ENCODE measurements at regions not wholly inside any gene's neighbourhood (a gene's known extent, or its start where the extent isn't known, plus 50 kb on each side); places are given as distances from the start of the nearest gene placed in this dataset.
A peak's percentile ranks its signal among the peaks of the same experiment; 100 is the strongest.

DNA sequence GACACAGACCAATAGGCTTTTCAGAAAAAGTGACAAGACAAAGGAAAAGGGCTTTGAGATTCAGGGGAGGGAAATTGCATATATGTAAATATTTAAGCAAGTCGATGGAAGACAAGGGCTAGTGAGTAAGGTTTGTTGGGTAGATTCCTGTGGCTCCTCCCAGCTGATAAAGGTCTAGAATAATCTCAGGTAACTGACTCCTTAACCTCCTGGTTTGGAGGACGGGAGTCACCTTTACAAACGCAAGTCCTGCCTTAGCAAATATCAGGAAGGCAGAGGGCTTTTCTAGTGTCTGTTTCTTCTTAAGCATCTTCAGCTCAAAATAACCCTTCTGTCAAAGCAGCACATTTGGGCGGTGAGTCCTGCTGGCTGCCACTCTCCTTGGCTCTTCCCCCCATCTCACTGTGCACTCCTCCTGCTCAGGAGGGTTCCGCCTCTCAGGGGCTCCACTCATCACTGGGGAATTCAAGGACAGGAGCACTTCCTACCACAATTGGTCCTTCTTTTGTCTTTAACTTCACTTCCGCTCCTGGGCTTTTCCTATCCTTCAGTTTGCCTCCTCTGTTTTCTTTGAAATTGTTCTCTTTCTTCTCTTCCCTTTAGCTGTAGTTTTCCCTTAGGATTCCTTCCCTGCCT is 496.3 kb upstream of the KLF6 start:
- Mint-ChIP-seq H3K4me3 (ENCODE audit: low read depth, unreplicated experiment) (peak overlapping the region; percentile 8), H3K36me3 (ENCODE audit: insufficient read depth, unreplicated experiment) (peaks cover 5% of the 10 kb centered on the region), H3K4me1 (ENCODE audit: low read depth, unreplicated experiment) (peaks cover 39% of the 10 kb centered on the region), H3K9me3 (ENCODE audit: low read depth, unreplicated experiment) (no peaks in the 10 kb centered on the region), H3K27me3 (ENCODE audit: unreplicated experiment) (no peaks in the 10 kb centered on the region), H3K27ac (ENCODE audit: unreplicated experiment) (peak overlapping the region; percentile 75)
- intact Hi-C loops (cut with micrococcal nuclease; ENCODE audit: unreplicated experiment), result loop anchor here (5.0 to 10.0 kb wide), 2 partner anchors 71 to 483 kb away; no protein-coding TSS in a partner anchor
- BruUV-seq (replicated peaks), result no TSS peak
- TF ChIP-seq, protein P1, sequence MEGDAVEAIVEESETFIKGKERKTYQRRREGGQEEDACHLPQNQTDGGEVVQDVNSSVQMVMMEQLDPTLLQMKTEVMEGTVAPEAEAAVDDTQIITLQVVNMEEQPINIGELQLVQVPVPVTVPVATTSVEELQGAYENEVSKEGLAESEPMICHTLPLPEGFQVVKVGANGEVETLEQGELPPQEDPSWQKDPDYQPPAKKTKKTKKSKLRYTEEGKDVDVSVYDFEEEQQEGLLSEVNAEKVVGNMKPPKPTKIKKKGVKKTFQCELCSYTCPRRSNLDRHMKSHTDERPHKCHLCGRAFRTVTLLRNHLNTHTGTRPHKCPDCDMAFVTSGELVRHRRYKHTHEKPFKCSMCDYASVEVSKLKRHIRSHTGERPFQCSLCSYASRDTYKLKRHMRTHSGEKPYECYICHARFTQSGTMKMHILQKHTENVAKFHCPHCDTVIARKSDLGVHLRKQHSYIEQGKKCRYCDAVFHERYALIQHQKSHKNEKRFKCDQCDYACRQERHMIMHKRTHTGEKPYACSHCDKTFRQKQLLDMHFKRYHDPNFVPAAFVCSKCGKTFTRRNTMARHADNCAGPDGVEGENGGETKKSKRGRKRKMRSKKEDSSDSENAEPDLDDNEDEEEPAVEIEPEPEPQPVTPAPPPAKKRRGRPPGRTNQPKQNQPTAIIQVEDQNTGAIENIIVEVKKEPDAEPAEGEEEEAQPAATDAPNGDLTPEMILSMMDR (IDR thresholded peaks at IDR 0.05; ENCODE audit: unreplicated experiment), result no peak
- DNase-seq, result no peak
- CTCF ChIA-PET, result no interaction called here

DNA sequence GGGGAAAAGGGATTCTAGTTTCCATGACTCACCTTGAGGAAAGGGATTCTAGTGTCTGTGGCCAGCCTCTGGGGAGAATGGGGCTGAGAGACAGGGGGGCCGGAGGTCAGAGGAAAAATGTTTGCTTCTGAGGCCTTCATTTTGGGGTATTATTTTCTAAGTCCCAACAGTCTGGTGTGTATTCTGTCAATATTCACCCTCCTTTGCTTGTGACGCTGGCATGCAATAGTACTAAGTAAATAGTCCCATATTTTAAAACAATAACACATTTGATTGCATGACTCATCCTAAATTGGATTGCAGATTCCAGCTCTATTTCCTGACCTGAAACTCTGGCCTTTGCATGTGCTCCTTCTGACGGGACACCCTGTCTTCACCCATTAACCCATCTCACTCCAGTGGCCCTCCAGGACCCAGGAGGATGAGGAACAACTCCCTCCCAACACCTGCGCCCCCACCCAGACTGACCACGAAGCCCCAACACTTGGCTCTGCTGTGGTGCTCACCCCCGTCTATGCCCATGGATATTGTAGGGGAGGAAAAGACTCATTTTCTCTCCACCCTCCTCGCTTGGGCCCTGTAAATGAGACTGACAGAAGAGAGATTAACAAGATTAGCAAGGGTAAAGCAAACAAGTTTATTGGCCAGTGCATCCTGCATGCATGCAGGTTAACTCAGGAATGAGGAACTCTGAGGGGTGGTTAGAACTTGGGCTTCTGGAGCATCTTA is 495.6 kb upstream of the KLF6 start:
- CTCF ChIA-PET, result interaction anchor here (0.6 kb wide), 1 partner anchor 22 kb away, joined by 3 read pairs; no protein-coding TSS in a partner anchor

DNA sequence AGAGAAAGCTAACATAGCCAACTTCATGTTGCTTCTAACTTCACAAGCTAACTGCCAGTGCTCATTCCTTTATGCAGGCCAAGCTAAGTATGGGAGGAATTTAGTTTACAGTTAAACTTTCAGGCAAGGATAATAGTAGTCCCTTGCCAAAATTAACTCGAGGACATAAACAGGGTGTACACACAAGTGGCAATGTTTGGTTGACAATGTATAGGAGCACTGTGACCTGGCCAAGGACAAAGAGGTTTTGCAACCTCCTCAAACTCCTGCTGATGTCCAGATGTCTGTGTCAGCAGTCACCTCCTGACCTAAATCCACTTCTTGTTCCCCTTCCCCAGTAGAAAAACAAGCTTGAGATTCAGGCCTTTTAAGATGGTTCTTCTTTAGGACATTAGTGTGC is 494.6 kb upstream of the KLF6 start:
- TF ChIP-seq, protein P1 (IDR thresholded peaks at IDR 0.05; ENCODE audit: unreplicated experiment), result no peak
- CTCF ChIA-PET, result no interaction called here
- BruUV-seq (replicated peaks), result no TSS peak
- Mint-ChIP-seq H3K4me3 (ENCODE audit: low read depth, unreplicated experiment) (no peak overlapping the region), H3K4me1 (ENCODE audit: low read depth, unreplicated experiment) (peaks cover 39% of the 10 kb centered on the region), H3K27ac (ENCODE audit: unreplicated experiment) (no peak overlapping the region), H3K36me3 (ENCODE audit: insufficient read depth, unreplicated experiment) (peaks cover 5% of the 10 kb centered on the region), H3K27me3 (ENCODE audit: unreplicated experiment) (no peaks in the 10 kb centered on the region), H3K9me3 (ENCODE audit: low read depth, unreplicated experiment) (no peaks in the 10 kb centered on the region)
- intact Hi-C loops (cut with micrococcal nuclease; ENCODE audit: unreplicated experiment), result loop anchor here (5.0 to 10.0 kb wide), 2 partner anchors 73 to 485 kb away; no protein-coding TSS in a partner anchor
- DNase-seq, result no peak

More for the DNA sequence above, 495.6 kb upstream of the KLF6 start:
- BruUV-seq (replicated peaks), result no TSS peak
- H3K4me1 Mint-ChIP-seq (ENCODE audit: low read depth, unreplicated experiment), result peaks cover 39% of the 10 kb centered on the region
- DNase-seq, result peak; percentile 53
- TF ChIP-seq, protein P1 (IDR thresholded peaks at IDR 0.05; ENCODE audit: unreplicated experiment), result no peak
- H3K36me3 Mint-ChIP-seq (ENCODE audit: insufficient read depth, unreplicated experiment), result peaks cover 5% of the 10 kb centered on the region
- no peaks in the 10 kb centered on the region for H3K9me3 Mint-ChIP-seq (ENCODE audit: low read depth, unreplicated experiment)
- no peaks in the 10 kb centered on the region for H3K27me3 Mint-ChIP-seq (ENCODE audit: unreplicated experiment)
- intact Hi-C loops (cut with micrococcal nuclease; ENCODE audit: unreplicated experiment), result loop anchor here (5.0 to 10.0 kb wide), 2 partner anchors 72 to 484 kb away; no protein-coding TSS in a partner anchor
- H3K27ac Mint-ChIP-seq (ENCODE audit: unreplicated experiment), result peak overlapping the region; percentile 75
- H3K4me3 Mint-ChIP-seq (ENCODE audit: low read depth, unreplicated experiment), result peak overlapping the region; percentile 8

DNA sequence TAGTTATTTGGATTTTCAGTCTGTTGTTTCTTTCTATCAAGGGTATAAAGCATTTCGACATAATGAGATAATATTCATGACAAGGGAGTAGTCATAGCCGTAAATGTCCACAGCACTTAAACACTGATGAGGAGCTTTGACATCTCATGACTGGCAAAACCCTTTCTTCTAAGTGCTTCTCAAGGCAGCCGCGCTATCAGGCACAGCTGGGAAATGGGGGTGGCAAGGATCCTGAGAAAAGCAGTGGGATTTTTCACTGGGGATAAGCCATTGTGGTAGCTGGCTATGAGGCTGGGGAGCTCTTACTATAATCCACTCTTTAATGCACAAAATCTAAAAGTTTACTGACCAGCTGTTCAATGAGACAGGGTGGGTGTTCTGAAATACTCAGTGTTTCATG is 493.2 kb upstream of the KLF6 start:
- Mint-ChIP-seq H3K36me3 (ENCODE audit: insufficient read depth, unreplicated experiment) (peaks cover 5% of the 10 kb centered on the region), H3K4me3 (ENCODE audit: low read depth, unreplicated experiment) (no peak overlapping the region), H3K27me3 (ENCODE audit: unreplicated experiment) (no peaks in the 10 kb centered on the region), H3K27ac (ENCODE audit: unreplicated experiment) (no peak overlapping the region), H3K4me1 (ENCODE audit: low read depth, unreplicated experiment) (peaks cover 39% of the 10 kb centered on the region), H3K9me3 (ENCODE audit: low read depth, unreplicated experiment) (no peaks in the 10 kb centered on the region)
- intact Hi-C loops (cut with micrococcal nuclease; ENCODE audit: unreplicated experiment), result no loop called here
- CTCF ChIA-PET, result no interaction called here
- no peak for DNase-seq
- no TSS peak for BruUV-seq (replicated peaks)
- TF ChIP-seq, protein P1 (IDR thresholded peaks at IDR 0.05; ENCODE audit: unreplicated experiment), result no peak

Measured in Calu3 (cell line).